WTC11 (cell line): ENCODE measurements at regions not wholly inside any gene's neighbourhood (a gene's known extent, or its start where the extent isn't known, plus 50 kb on each side); places are given as distances from the start of the nearest gene placed in this dataset.

ENCODE experiments used
- ATAC-seq: fragments of 200-7000 bp; cut with Tn5 transposase; 2 replicates; pipeline ENCODE4 v1.10.0; 2021; ENCODE audit warnings: mild to moderate bottlenecking, moderate library complexity
- CTCF ChIA-PET: fragments of 300-600 bp; sonication (Branson Sonifier 250); formaldehyde crosslinking; loops from one replicate; lab custom pipeline; 2021; ENCODE audit warnings: antibody characterized with exemption; lab: Charles Lee
- POLR2A ChIA-PET: fragments of 350-600 bp; sonication (Branson Sonifier 250); formaldehyde crosslinking; loops from one replicate; lab custom pipeline; 2021; ENCODE audit warnings: antibody characterized with exemption; lab: Charles Lee
- DNase-seq: peaks from one replicate; pipeline ENCODE4 v3.0.0; 2021; ENCODE audit warnings: low spot score
- H3K27ac Mint-ChIP-seq: 2 replicates; pipeline ENCODE4 v1.8.0; 2021; ENCODE audit warnings: mixed read lengths
- H3K27me3 Mint-ChIP-seq: 2 replicates; pipeline ENCODE4 v1.8.0; 2021; ENCODE audit warnings: low read depth, mild to moderate bottlenecking, moderate library complexity, mixed read lengths
- H3K36me3 Mint-ChIP-seq: 2 replicates; pipeline ENCODE4 v1.8.0; 2021; ENCODE audit warnings: mixed read lengths
- H3K4me1 Mint-ChIP-seq: 2 replicates; pipeline ENCODE4 v1.8.0; 2022; ENCODE audit warnings: mixed read lengths
- H3K4me3 Mint-ChIP-seq: 2 replicates; pipeline ENCODE4 v1.8.0; 2021; ENCODE audit warnings: mild to moderate bottlenecking, moderate library complexity, mixed read lengths
- H3K9me3 Mint-ChIP-seq: 2 replicates; pipeline ENCODE4 v1.8.0; 2021; ENCODE audit warnings: mixed read lengths
- ATF1 ChIP-seq: sonication (generic); formaldehyde crosslinking; IDR thresholded peaks from 2 replicates; pipeline ENCODE4 v1.8.1; 2023; ENCODE audit warnings: mild to moderate bottlenecking, moderate library complexity, missing genetic modification reagents
- GABPB1 ChIP-seq: sonication (generic); formaldehyde crosslinking; IDR thresholded peaks from 2 replicates; pipeline ENCODE4 v1.8.1; 2023; ENCODE audit warnings: mild to moderate bottlenecking, missing genetic modification reagents
- HMGA2 ChIP-seq: fragments of 250-450 bp; sonication (Bioruptor Pico); IDR thresholded peaks from 2 replicates; pipeline ENCODE4 v1.4.0; 2021; ENCODE audit warnings: mild to moderate bottlenecking, moderate library complexity
- MXD4 ChIP-seq: fragments of 250-450 bp; sonication (Bioruptor Pico); IDR thresholded peaks from 2 replicates; pipeline ENCODE4 v1.8.0; 2021; ENCODE audit warnings: mild to moderate bottlenecking, moderate library complexity, borderline replicate concordance
- NFATC4 ChIP-seq: fragments of 250-450 bp; sonication (Bioruptor Pico); IDR thresholded peaks from 2 replicates; pipeline ENCODE4 v1.9.0; 2021; ENCODE audit warnings: mild to moderate bottlenecking
- NFYB ChIP-seq: sonication (generic); formaldehyde crosslinking; conservative IDR thresholded peaks from 2 replicates; pipeline ENCODE4 v1.8.0; 2022; ENCODE audit warnings: low read depth, missing genetic modification reagents
- OVOL2 ChIP-seq: fragments of 250-450 bp; sonication (Bioruptor Pico); IDR thresholded peaks from 2 replicates; pipeline ENCODE4 v1.9.0; 2021; ENCODE audit warnings: mild to moderate bottlenecking, borderline replicate concordance
- SOX15 ChIP-seq: fragments of 250-450 bp; sonication (Bioruptor Pico); IDR thresholded peaks from 2 replicates; pipeline ENCODE4 v1.9.0; 2021; ENCODE audit warnings: mild to moderate bottlenecking
- ZNF138 ChIP-seq: sonication (generic); formaldehyde crosslinking; conservative IDR thresholded peaks from 2 replicates; pipeline ENCODE4 v1.8.1; 2022; ENCODE audit warnings: mild to moderate bottlenecking, moderate library complexity, missing genetic modification reagents
- ZNF232 ChIP-seq: sonication (generic); formaldehyde crosslinking; IDR thresholded peaks from 2 replicates; pipeline ENCODE4 v1.8.0; 2022; ENCODE audit warnings: mild to moderate bottlenecking, missing genetic modification reagents
- ZNF263 ChIP-seq: sonication (generic); formaldehyde crosslinking; IDR thresholded peaks from 2 replicates; pipeline ENCODE4 v1.8.1; 2022; ENCODE audit warnings: low read depth, mild to moderate bottlenecking, moderate library complexity, missing genetic modification reagents
- ZNF317 ChIP-seq: sonication (generic); formaldehyde crosslinking; IDR thresholded peaks from 2 replicates; pipeline ENCODE4 v1.8.1; 2023; ENCODE audit warnings: low read depth, mild to moderate bottlenecking, moderate library complexity, missing genetic modification reagents, borderline replicate concordance
- ZNF396 ChIP-seq: fragments of 250-450 bp; sonication (Bioruptor Pico); IDR thresholded peaks from 2 replicates; pipeline ENCODE4 v1.8.0; 2021; ENCODE audit warnings: mild to moderate bottlenecking, moderate library complexity, borderline replicate concordance
- TF ChIP-seq, protein P1 (sequence below): fragments of 250-450 bp; sonication (Bioruptor Pico); IDR thresholded peaks from 2 replicates; pipeline ENCODE4 v1.9.0; 2021; ENCODE audit warnings: mild to moderate bottlenecking
- TF ChIP-seq, protein P2 (sequence below): sonication (generic); formaldehyde crosslinking; IDR thresholded peaks from 2 replicates; pipeline ENCODE4 v1.8.0; 2023; ENCODE audit warnings: missing genetic modification reagents
- TF ChIP-seq, protein P3 (sequence below): sonication (generic); formaldehyde crosslinking; IDR thresholded peaks from 2 replicates; pipeline ENCODE4 v1.8.1; 2022; ENCODE audit warnings: low read depth, mild to moderate bottlenecking, moderate library complexity, missing genetic modification reagents, borderline replicate concordance
- TF ChIP-seq, protein P4 (sequence below): fragments of 250-450 bp; sonication (Bioruptor Pico); IDR thresholded peaks from 2 replicates; pipeline ENCODE4 v2.1.2; 2022; ENCODE audit warnings: mild to moderate bottlenecking, moderate library complexity
- TF ChIP-seq, protein P5 (sequence below): sonication (generic); formaldehyde crosslinking; IDR thresholded peaks from 2 replicates; pipeline ENCODE4 v1.8.1; 2023; ENCODE audit warnings: mild to moderate bottlenecking, missing genetic modification reagents, borderline replicate concordance
- TF ChIP-seq, protein P6 (sequence below): sonication (generic); formaldehyde crosslinking; IDR thresholded peaks from 2 replicates; pipeline ENCODE4 v1.8.0; 2022; ENCODE audit warnings: mild to moderate bottlenecking, missing genetic modification reagents
- TF ChIP-seq, protein P7 (sequence below): sonication (generic); formaldehyde crosslinking; IDR thresholded peaks from 2 replicates; pipeline ENCODE4 v1.8.1; 2023; ENCODE audit warnings: mild to moderate bottlenecking, missing genetic modification reagents
- TF ChIP-seq, protein P8 (sequence below): sonication (generic); formaldehyde crosslinking; IDR thresholded peaks from 2 replicates; pipeline ENCODE4 v1.8.1; 2022; ENCODE audit warnings: low read depth, missing genetic modification reagents, borderline replicate concordance

DNA sequence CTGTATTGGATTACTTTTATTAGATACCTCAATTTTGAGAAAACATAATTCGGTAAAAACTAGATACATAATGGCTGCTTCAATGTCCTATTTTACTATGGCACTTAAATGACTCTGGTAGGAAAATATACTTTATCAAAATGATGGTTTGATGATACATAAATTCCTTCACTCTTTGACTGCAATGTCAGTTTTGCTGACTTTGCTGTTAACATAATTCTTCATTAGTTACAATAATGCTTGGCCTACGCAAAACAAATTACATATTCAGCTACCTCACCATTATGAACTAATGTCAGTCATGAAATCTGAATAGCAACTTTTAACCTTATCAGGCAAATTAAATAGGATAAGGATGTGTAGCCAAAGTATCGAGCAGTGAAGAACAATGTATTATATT, 1364.7 kb downstream of the KCNT2 start:
- no peaks in the 10 kb centered on the region for H3K9me3 Mint-ChIP-seq
- no peaks in the 10 kb centered on the region for H3K4me1 Mint-ChIP-seq
- no peak overlapping the region for H3K27ac Mint-ChIP-seq
- TF ChIP-seq, protein P1, sequence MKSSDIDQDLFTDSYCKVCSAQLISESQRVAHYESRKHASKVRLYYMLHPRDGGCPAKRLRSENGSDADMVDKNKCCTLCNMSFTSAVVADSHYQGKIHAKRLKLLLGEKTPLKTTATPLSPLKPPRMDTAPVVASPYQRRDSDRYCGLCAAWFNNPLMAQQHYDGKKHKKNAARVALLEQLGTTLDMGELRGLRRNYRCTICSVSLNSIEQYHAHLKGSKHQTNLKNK (CRISPR knock-in tag), result no peak
- TF ChIP-seq NFATC4 (CRISPR knock-in tag), result no peak
- TF ChIP-seq HMGA2 (CRISPR knock-in tag), result no peak
- TF ChIP-seq, protein P2, sequence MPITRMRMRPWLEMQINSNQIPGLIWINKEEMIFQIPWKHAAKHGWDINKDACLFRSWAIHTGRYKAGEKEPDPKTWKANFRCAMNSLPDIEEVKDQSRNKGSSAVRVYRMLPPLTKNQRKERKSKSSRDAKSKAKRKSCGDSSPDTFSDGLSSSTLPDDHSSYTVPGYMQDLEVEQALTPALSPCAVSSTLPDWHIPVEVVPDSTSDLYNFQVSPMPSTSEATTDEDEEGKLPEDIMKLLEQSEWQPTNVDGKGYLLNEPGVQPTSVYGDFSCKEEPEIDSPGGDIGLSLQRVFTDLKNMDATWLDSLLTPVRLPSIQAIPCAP (CRISPR knock-in tag), result no peak
- TF ChIP-seq, protein P3, sequence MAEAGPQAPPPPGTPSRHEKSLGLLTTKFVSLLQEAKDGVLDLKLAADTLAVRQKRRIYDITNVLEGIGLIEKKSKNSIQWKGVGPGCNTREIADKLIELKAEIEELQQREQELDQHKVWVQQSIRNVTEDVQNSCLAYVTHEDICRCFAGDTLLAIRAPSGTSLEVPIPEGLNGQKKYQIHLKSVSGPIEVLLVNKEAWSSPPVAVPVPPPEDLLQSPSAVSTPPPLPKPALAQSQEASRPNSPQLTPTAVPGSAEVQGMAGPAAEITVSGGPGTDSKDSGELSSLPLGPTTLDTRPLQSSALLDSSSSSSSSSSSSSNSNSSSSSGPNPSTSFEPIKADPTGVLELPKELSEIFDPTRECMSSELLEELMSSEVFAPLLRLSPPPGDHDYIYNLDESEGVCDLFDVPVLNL, result no peak
- TF ChIP-seq, protein P4, sequence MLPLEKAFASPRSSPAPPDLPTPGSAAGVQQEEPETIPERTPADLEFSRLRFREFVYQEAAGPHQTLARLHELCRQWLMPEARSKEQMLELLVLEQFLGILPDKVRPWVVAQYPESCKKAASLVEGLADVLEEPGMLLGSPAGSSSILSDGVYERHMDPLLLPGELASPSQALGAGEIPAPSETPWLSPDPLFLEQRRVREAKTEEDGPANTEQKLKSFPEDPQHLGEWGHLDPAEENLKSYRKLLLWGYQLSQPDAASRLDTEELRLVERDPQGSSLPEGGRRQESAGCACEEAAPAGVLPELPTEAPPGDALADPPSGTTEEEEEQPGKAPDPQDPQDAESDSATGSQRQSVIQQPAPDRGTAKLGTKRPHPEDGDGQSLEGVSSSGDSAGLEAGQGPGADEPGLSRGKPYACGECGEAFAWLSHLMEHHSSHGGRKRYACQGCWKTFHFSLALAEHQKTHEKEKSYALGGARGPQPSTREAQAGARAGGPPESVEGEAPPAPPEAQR (CRISPR knock-in tag), result no peak
- TF ChIP-seq ZNF138 (CRISPR knock-in tag), result no peak
- TF ChIP-seq, protein P5, sequence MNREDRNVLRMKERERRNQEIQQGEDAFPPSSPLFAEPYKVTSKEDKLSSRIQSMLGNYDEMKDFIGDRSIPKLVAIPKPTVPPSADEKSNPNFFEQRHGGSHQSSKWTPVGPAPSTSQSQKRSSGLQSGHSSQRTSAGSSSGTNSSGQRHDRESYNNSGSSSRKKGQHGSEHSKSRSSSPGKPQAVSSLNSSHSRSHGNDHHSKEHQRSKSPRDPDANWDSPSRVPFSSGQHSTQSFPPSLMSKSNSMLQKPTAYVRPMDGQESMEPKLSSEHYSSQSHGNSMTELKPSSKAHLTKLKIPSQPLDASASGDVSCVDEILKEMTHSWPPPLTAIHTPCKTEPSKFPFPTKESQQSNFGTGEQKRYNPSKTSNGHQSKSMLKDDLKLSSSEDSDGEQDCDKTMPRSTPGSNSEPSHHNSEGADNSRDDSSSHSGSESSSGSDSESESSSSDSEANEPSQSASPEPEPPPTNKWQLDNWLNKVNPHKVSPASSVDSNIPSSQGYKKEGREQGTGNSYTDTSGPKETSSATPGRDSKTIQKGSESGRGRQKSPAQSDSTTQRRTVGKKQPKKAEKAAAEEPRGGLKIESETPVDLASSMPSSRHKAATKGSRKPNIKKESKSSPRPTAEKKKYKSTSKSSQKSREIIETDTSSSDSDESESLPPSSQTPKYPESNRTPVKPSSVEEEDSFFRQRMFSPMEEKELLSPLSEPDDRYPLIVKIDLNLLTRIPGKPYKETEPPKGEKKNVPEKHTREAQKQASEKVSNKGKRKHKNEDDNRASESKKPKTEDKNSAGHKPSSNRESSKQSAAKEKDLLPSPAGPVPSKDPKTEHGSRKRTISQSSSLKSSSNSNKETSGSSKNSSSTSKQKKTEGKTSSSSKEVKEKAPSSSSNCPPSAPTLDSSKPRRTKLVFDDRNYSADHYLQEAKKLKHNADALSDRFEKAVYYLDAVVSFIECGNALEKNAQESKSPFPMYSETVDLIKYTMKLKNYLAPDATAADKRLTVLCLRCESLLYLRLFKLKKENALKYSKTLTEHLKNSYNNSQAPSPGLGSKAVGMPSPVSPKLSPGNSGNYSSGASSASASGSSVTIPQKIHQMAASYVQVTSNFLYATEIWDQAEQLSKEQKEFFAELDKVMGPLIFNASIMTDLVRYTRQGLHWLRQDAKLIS, result no peak
- no peaks in the 10 kb centered on the region for H3K27me3 Mint-ChIP-seq
- ChIA-PET POLR2A (no interaction called here), CTCF (no interaction called here)
- H3K36me3 Mint-ChIP-seq, result no peaks in the 10 kb centered on the region
- DNase-seq (no peak), ATAC-seq (no peak)
- H3K4me3 Mint-ChIP-seq, result no peak overlapping the region

DNA sequence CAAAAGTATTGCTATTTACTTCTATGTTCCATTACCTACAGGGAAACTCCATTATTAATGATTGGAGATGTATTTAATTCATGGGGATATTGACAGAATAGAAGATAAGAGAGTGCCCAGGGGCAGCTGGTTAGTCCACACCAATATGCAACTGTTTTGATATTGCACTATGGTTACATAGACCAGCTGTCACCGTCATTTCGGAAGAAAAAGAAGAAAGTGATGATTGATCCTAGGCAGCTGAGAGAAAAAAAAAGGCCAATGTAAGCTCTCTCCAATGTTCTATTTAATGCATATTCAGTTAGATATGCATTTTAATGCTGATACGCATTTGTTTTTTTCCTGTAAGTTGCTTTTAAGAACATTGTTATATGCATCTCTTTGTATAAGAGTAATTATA, 1367.2 kb downstream of the KCNT2 start:
- peaks cover 7% of the 10 kb centered on the region for H3K9me3 Mint-ChIP-seq
- no peak for TF ChIP-seq ATF1 (CRISPR knock-in tag)
- no peak for TF ChIP-seq ZNF317 (CRISPR knock-in tag)
- no peak for TF ChIP-seq SOX15
- H3K4me1 Mint-ChIP-seq, result no peaks in the 10 kb centered on the region
- H3K27ac Mint-ChIP-seq, result no peak overlapping the region
- H3K36me3 Mint-ChIP-seq, result no peaks in the 10 kb centered on the region
- ATAC-seq (no peak), DNase-seq (no peak)
- CTCF ChIA-PET, result no interaction called here
- POLR2A ChIA-PET, result no interaction called here
- H3K27me3 Mint-ChIP-seq, result no peaks in the 10 kb centered on the region
- no peak overlapping the region for H3K4me3 Mint-ChIP-seq

DNA sequence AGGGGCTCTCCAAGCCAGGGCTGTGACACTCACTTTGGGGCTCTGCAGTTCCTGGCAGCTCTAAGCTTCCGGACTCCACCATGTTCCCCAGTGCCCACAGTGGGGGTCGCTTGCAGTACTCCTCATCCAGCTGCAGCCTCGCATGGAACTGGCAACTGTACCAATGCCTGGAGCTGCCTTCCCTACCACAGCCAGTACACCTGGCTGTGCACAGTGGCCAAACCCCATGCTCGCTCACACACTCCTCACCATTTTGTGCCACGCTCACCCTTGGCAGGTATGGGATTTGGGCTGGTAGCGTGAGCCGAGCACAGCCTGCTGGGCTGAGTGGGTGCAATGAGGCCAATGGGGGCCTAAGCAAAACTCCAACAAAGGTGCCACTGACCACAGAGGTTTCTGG, 1369.9 kb downstream of the KCNT2 start:
- peaks cover 7% of the 10 kb centered on the region for H3K9me3 Mint-ChIP-seq
- no peaks in the 10 kb centered on the region for H3K27me3 Mint-ChIP-seq
- POLR2A ChIA-PET, result no interaction called here
- CTCF ChIA-PET, result no interaction called here
- ATAC-seq (no peak), DNase-seq (no peak)
- H3K4me1 Mint-ChIP-seq, result no peaks in the 10 kb centered on the region
- H3K36me3 Mint-ChIP-seq, result no peaks in the 10 kb centered on the region
- no peak overlapping the region for H3K27ac Mint-ChIP-seq
- H3K4me3 Mint-ChIP-seq, result no peak overlapping the region
- TF ChIP-seq MXD4 (CRISPR knock-in tag) (no peak), NFATC4 (CRISPR knock-in tag) (no peak), GABPB1 (CRISPR knock-in tag) (no peak), OVOL2 (no peak), ZNF232 (CRISPR knock-in tag) (no peak), NFYB (no peak), ZNF396 (no peak), ZNF263 (CRISPR knock-in tag) (no peak)
- TF ChIP-seq, protein P6, sequence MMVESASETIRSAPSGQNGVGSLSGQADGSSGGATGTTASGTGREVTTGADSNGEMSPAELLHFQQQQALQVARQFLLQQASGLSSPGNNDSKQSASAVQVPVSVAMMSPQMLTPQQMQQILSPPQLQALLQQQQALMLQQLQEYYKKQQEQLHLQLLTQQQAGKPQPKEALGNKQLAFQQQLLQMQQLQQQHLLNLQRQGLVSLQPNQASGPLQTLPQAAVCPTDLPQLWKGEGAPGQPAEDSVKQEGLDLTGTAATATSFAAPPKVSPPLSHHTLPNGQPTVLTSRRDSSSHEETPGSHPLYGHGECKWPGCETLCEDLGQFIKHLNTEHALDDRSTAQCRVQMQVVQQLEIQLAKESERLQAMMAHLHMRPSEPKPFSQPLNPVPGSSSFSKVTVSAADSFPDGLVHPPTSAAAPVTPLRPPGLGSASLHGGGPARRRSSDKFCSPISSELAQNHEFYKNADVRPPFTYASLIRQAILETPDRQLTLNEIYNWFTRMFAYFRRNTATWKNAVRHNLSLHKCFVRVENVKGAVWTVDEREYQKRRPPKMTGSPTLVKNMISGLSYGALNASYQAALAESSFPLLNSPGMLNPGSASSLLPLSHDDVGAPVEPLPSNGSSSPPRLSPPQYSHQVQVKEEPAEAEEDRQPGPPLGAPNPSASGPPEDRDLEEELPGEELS (CRISPR knock-in tag), result no peak
- TF ChIP-seq, protein P7, sequence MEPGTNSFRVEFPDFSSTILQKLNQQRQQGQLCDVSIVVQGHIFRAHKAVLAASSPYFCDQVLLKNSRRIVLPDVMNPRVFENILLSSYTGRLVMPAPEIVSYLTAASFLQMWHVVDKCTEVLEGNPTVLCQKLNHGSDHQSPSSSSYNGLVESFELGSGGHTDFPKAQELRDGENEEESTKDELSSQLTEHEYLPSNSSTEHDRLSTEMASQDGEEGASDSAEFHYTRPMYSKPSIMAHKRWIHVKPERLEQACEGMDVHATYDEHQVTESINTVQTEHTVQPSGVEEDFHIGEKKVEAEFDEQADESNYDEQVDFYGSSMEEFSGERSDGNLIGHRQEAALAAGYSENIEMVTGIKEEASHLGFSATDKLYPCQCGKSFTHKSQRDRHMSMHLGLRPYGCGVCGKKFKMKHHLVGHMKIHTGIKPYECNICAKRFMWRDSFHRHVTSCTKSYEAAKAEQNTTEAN, result no peak
- TF ChIP-seq, protein P8, sequence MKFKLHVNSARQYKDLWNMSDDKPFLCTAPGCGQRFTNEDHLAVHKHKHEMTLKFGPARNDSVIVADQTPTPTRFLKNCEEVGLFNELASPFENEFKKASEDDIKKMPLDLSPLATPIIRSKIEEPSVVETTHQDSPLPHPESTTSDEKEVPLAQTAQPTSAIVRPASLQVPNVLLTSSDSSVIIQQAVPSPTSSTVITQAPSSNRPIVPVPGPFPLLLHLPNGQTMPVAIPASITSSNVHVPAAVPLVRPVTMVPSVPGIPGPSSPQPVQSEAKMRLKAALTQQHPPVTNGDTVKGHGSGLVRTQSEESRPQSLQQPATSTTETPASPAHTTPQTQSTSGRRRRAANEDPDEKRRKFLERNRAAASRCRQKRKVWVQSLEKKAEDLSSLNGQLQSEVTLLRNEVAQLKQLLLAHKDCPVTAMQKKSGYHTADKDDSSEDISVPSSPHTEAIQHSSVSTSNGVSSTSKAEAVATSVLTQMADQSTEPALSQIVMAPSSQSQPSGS (CRISPR knock-in tag), result no peak
